ENCODE measurements at regions not wholly inside any gene's neighbourhood (a gene's known extent, or its start where the extent isn't known, plus 50 kb on each side); places are given as distances from the start of the nearest gene placed in this dataset.
"Not testable (repeated sequence)": the region's sequence is repeated elsewhere in the genome, so short reads cannot be mapped to it uniquely, and the experiment has no call there.

- not testable (repeated sequence) for DNase-seq
These were observed 345.5 kb downstream of the GPD2 start for GRCh38 chr2:156781677-156782076.

- DNase-seq, result no peak
These were observed 348.0 kb downstream of the GPD2 start for GRCh38 chr2:156784020-156784701.

GRCh38 chr2:156787517-156787916 lies 351.3 kb downstream of the GPD2 start:
- DNase-seq, result no peak

- no peak for DNase-seq
These were observed 354.3 kb downstream of the GPD2 start for GRCh38 chr2:156790343-156791037.

GRCh38 chr2:156792242-156792840 lies 356.2 kb downstream of the GPD2 start:
- no peak for DNase-seq

- DNase-seq, result no peak
These were observed 361.7 kb downstream of the GPD2 start for GRCh38 chr2:156797832-156798231.

GRCh38 chr2:156800065-156800653 lies 364.0 kb downstream of the GPD2 start:
- DNase-seq, result no peak

GRCh38 chr2:156800781-156801361 lies 364.7 kb downstream of the GPD2 start:
- DNase-seq, result no peak

- no peak for DNase-seq
These were observed 367.1 kb downstream of the GPD2 start for GRCh38 chr2:156803243-156803642.

- no peak for DNase-seq
These were observed 367.8 kb downstream of the GPD2 start for GRCh38 chr2:156803967-156804366.

- no peak for DNase-seq
These were observed 373.9 kb downstream of the GPD2 start for GRCh38 chr2:156810094-156810493.

GRCh38 chr2:156812496-156812895 lies 376.3 kb downstream of the GPD2 start:
- DNase-seq, result no peak

GRCh38 chr2:156817430-156817829 lies 381.3 kb downstream of the GPD2 start:
- no peak for DNase-seq

- DNase-seq, result no peak
These were observed 382.0 kb downstream of the GPD2 start for GRCh38 chr2:156818221-156818620.

GRCh38 chr2:156818944-156819343 lies 382.8 kb downstream of the GPD2 start:
- DNase-seq, result no peak

- no peak for DNase-seq
These were observed 390.3 kb downstream of the GPD2 start for GRCh38 chr2:156826341-156826933.

- DNase-seq, result no peak
These were observed 398.3 kb downstream of the GPD2 start for GRCh38 chr2:156834431-156834830.

GRCh38 chr2:156837635-156838370 lies 401.6 kb downstream of the GPD2 start:
- no peak for DNase-seq

GRCh38 chr2:156841321-156841720 lies 405.1 kb downstream of the GPD2 start:
- no peak for DNase-seq

- no peak for DNase-seq
These were observed 409.8 kb downstream of the GPD2 start for GRCh38 chr2:156845806-156846558.

GRCh38 chr2:156852210-156852609 lies 405.3 kb upstream of the GALNT5 start:
- DNase-seq, result no peak
